Right ventricle myocardium superior (tissue), 1 donor: ENCODE measurements at regions not wholly inside any gene's neighbourhood (a gene's known extent, or its start where the extent isn't known, plus 50 kb on each side); places are given as distances from the start of the nearest gene placed in this dataset.
"Not testable (repeated sequence)": the region's sequence is repeated elsewhere in the genome, so short reads cannot be mapped to it uniquely, and the experiment has no call there.

Experiments used
- ATAC-seq: fragments of 200-7000 bp; cut with Tn5 transposase; one replicate; pipeline ENCODE4 v1.9.1; 2020; ENCODE audit warnings: mild to moderate bottlenecking; ENCODE audit not compliant: poor library complexity
- DNase-seq: peaks from one replicate; pipeline ENCODE4 v3.0.0-alpha.2; 2020
- intact Hi-C: fragments of 100-400 bp; cut with DNase I; formaldehyde crosslinking; loops from one replicate; pipeline ENCODE4 v1.11.2; 2022
- donor health status: DM: no; HTN: yes; CAD: no; lungs with severe emphysema.

- intact Hi-C loops = no loop called here
- ATAC-seq = no peak
- DNase-seq = no peak
These were observed 51.5 kb upstream of the MELK start for GRCh38 chr9:36521148-36521547.

- intact Hi-C loops = no loop called here
- no peak for DNase-seq
- no peak for ATAC-seq
These were observed 55.6 kb upstream of the MELK start for GRCh38 chr9:36517131-36517530.

GRCh38 chr9:36504156-36504555 is 68.5 kb upstream of the MELK start:
- ATAC-seq (no peak), DNase-seq (no peak)
- intact Hi-C loops = no loop called here

GRCh38 chr9:36503172-36504088 is 69.3 kb upstream of the MELK start:
- no peak for ATAC-seq
- no peak for DNase-seq
- intact Hi-C loops = no loop called here

- intact Hi-C loops = no loop called here
- DNase-seq (no peak), ATAC-seq (no peak)
These were observed 71.0 kb upstream of the MELK start for GRCh38 chr9:36501727-36502126.

- DNase-seq, ATAC-seq, intact Hi-C loops: not testable (repeated sequence)
These were observed 71.8 kb upstream of the MELK start for GRCh38 chr9:36500931-36501330.

- DNase-seq (no peak), ATAC-seq (no peak)
- intact Hi-C loops = no loop called here
These were observed 73.4 kb upstream of the MELK start for GRCh38 chr9:36499174-36499890.

- intact Hi-C loops, DNase-seq, ATAC-seq: not testable (repeated sequence)
These were observed 79.1 kb upstream of the MELK start for GRCh38 chr9:36493564-36493963.

- DNase-seq (no peak), ATAC-seq (no peak)
- intact Hi-C loops = no loop called here
These were observed 79.8 kb upstream of the MELK start for GRCh38 chr9:36492865-36493264.

GRCh38 chr9:36489453-36489852 is 83.2 kb upstream of the MELK start:
- no peak for ATAC-seq
- no peak for DNase-seq
- intact Hi-C loops = loop anchor here (5.0 kb wide), 1 partner anchor 82 kb away; no protein-coding TSS in a partner anchor

- intact Hi-C loops = loop anchor here (5.0 kb wide), 1 partner anchor 81 kb away; no protein-coding TSS in a partner anchor
- ATAC-seq = no peak
These were observed 84.3 kb upstream of the MELK start for GRCh38 chr9:36488389-36488756.

GRCh38 chr9:36487482-36488388 is 85.0 kb upstream of the MELK start:
- intact Hi-C loops = loop anchor here (5.0 kb wide), 1 partner anchor 80 kb away; no protein-coding TSS in a partner anchor

More at GRCh38 chr9:36488389-36488756, 84.3 kb upstream of the MELK start:
- DNase-seq = no peak

GRCh38 chr9:36486933-36487481 is 85.7 kb upstream of the MELK start:
- intact Hi-C loops = loop anchor here (5.0 kb wide), 1 partner anchor 80 kb away; no protein-coding TSS in a partner anchor
- DNase-seq = peak; percentile 74
- peak; percentile 26 for ATAC-seq

More at GRCh38 chr9:36487482-36488388, 85.0 kb upstream of the MELK start:
- DNase-seq = peak; percentile 95
- peak; percentile 98 for ATAC-seq

GRCh38 chr9:36486329-36486932 is 86.3 kb upstream of the MELK start:
- intact Hi-C loops = loop anchor here (5.0 kb wide), 1 partner anchor 79 kb away; no protein-coding TSS in a partner anchor
- ATAC-seq (no peak), DNase-seq (no peak)

GRCh38 chr9:36485647-36486328 is 85.7 kb upstream of the RNF38 start:
- no peak for DNase-seq
- no peak for ATAC-seq
- intact Hi-C loops = loop anchor here (5.0 kb wide), 1 partner anchor 78 kb away; no protein-coding TSS in a partner anchor

- ATAC-seq (no peak), DNase-seq (no peak)
- intact Hi-C loops = no loop called here
These were observed 84.1 kb upstream of the RNF38 start for GRCh38 chr9:36484124-36484523.

- DNase-seq = no peak
These were observed 79.0 kb upstream of the RNF38 start for GRCh38 chr9:36479101-36479500.

More at GRCh38 chr9:36479101-36479500, 79.0 kb upstream of the RNF38 start:
- ATAC-seq = peak; percentile 49
- intact Hi-C loops = no loop called here
